CD14-positive monocyte (primary cell): ENCODE measurements at regions not wholly inside any gene's neighbourhood (a gene's known extent, or its start where the extent isn't known, plus 50 kb on each side); places are given as distances from the start of the nearest gene placed in this dataset.

Experiments
- DNase-seq, 3 donors: peaks; one replicate each; pipeline ENCODE4 v3.0.0-alpha.2; 2011 to 2022
- H2AFZ ChIP-seq: 2 replicates; pipeline ENCODE4 v1.6.0; 2012; ENCODE audit warnings: mild to moderate bottlenecking, low read depth, low read length, inconsistent platforms; ENCODE audit not compliant: insufficient read depth, poor library complexity, severe bottlenecking
- H3K27ac ChIP-seq, 2 donors: 1 replicate in 1 of 2; 2 replicates in 1 of 2; pipeline ENCODE4 v1.5.1; 2012 to 2013; ENCODE audit warnings: low read length in 2 of 2, control low read depth in 1 of 2, inconsistent platforms in 1 of 2, low read depth in 1 of 2, mild to moderate bottlenecking in 1 of 2
- H3K27me3 ChIP-seq, 2 donors: one replicate each; pipeline versions ENCODE4 v1.6.0 to v1.6.1; 2011 to 2013; ENCODE audit warnings: low read length in 2 of 2; ENCODE audit not compliant: control insufficient read depth in 2 of 2, insufficient read depth in 2 of 2
- H3K36me3 ChIP-seq, 2 donors: replicated peaks in 1 of 2; 1 replicate in 1 of 2; 2 replicates in 1 of 2; pipeline versions ENCODE4 v1.5.1 to v1.6.1; 2012 to 2013; ENCODE audit warnings: low read length in 2 of 2, control low read depth in 1 of 2, inconsistent platforms in 1 of 2, mild to moderate bottlenecking in 1 of 2; ENCODE audit not compliant: insufficient read depth in 2 of 2, control insufficient read depth in 1 of 2
- H3K4me1 ChIP-seq, 2 donors: 1 replicate in 1 of 2; 2 replicates in 1 of 2; pipeline versions ENCODE4 v1.5.1 to v1.6.1; 2012 to 2013; ENCODE audit warnings: low read length in 2 of 2, control low read depth in 1 of 2, inconsistent platforms in 1 of 2, mild to moderate bottlenecking in 1 of 2, moderate library complexity in 1 of 2; ENCODE audit not compliant: insufficient read depth in 2 of 2, control insufficient read depth in 1 of 2
- H3K4me2 ChIP-seq: replicated peaks from 2 replicates; pipeline ENCODE3; 2012; ENCODE audit warnings: low read length, moderate library complexity, mild to moderate bottlenecking; ENCODE audit not compliant: poor library complexity, severe bottlenecking; ENCODE audit errors: extremely low read depth
- H3K4me3 ChIP-seq, 3 experiments: fragments of 200-600 bp in 1 of 3; sonication (generic) in 1 of 3; replicated peaks in 1 of 3; 1 replicate in 2 of 3; 2 replicates in 1 of 3; pipeline ENCODE4 v1.5.1; 2011 to 2013; ENCODE audit warnings: low read length in 3 of 3, mild to moderate bottlenecking in 3 of 3, control low read depth in 2 of 3, low read depth in 2 of 3, inconsistent platforms in 1 of 3, moderate library complexity in 1 of 3
- H3K79me2 ChIP-seq: 2 replicates; pipeline ENCODE4 v1.6.0; 2012; ENCODE audit warnings: mild to moderate bottlenecking, control low read depth, inconsistent platforms, low read length, moderate library complexity; ENCODE audit not compliant: insufficient read depth
- H3K9ac ChIP-seq: 2 replicates; pipeline ENCODE4 v1.6.0; 2017; ENCODE audit warnings: low read length, mild to moderate bottlenecking; ENCODE audit not compliant: insufficient read depth, poor library complexity, severe bottlenecking
- H3K9me3 ChIP-seq, 2 donors: replicated peaks in 1 of 2; 1 replicate in 1 of 2; 2 replicates in 1 of 2; pipeline versions ENCODE4 v1.5.1 to v1.6.1; 2012 to 2013; ENCODE audit warnings: low read length in 2 of 2, control low read depth in 1 of 2; ENCODE audit not compliant: control insufficient read depth in 1 of 2, insufficient read depth in 1 of 2
- H4K20me1 ChIP-seq: 2 replicates; pipeline ENCODE4 v1.6.0; 2012; ENCODE audit warnings: mild to moderate bottlenecking, low read length, control low read depth, moderate library complexity; ENCODE audit not compliant: insufficient read depth
- H3K27ac Mint-ChIP-seq, 7 donors: one replicate each; pipeline ENCODE4 v1.8.0; 2020; ENCODE audit warnings: mild to moderate bottlenecking in 7 of 7, mixed read lengths in 7 of 7, moderate library complexity in 6 of 7, inconsistent platforms in 2 of 7
- H3K27me3 Mint-ChIP-seq, 3 donors: one replicate each; pipeline ENCODE4 v1.8.0; 2021 to 2022; ENCODE audit warnings: low read depth in 3 of 3, mild to moderate bottlenecking in 3 of 3, mixed read lengths in 3 of 3, moderate library complexity in 3 of 3, inconsistent platforms in 1 of 3
- H3K36me3 Mint-ChIP-seq, 2 donors: one replicate each; pipeline ENCODE4 v1.8.0; 2020; ENCODE audit warnings: mixed read lengths in 2 of 2, inconsistent platforms in 1 of 2, mild to moderate bottlenecking in 1 of 2
- H3K4me1 Mint-ChIP-seq: one replicate; pipeline ENCODE4 v1.8.0; 2020; ENCODE audit warnings: mild to moderate bottlenecking, mixed read lengths
- H3K4me3 Mint-ChIP-seq, 2 donors: one replicate each; pipeline ENCODE4 v1.8.0; 2020; ENCODE audit warnings: mild to moderate bottlenecking in 2 of 2, mixed read lengths in 2 of 2, moderate library complexity in 1 of 2
- H3K9me3 Mint-ChIP-seq, 7 donors: one replicate each; pipeline ENCODE4 v1.8.0; 2020 to 2022; ENCODE audit warnings: mixed read lengths in 7 of 7, mild to moderate bottlenecking in 6 of 7, moderate library complexity in 6 of 7, inconsistent platforms in 2 of 7
- WGBS: methylation state at CpG from one replicate; pipeline ENCODE4 v1.1.5; 2013; ENCODE audit warnings: missing lambda C conversion rate; ENCODE audit not compliant: insufficient coverage; 5-methylcytosine and 5-hydroxymethylcytosine counted together
- intact Hi-C, 2 donors: fragments of 100-400 bp; cut with micrococcal nuclease; formaldehyde crosslinking; loops; one replicate each; pipeline versions ENCODE4 v1.15.0 to v1.15.1; 2023
- TF ChIP-seq, protein P1 (sequence below): fragments of 200-600 bp; IDR thresholded peaks from one replicate; pipeline ENCODE4 v1.8.0; 2022; ENCODE audit warnings: antibody characterized with exemption, mild to moderate bottlenecking

GRCh38 chrX:1051421-1051820 lies 161.0 kb downstream of the CRLF2 start:
- no CpG with 5 or more reads among the region's 1 CpG for WGBS
- Mint-ChIP-seq H3K36me3 (no peaks in the 10 kb centered on the region), H3K27ac (no peak overlapping the region), H3K9me3 (peaks cover 0 to 22% (median 17%) of the 10 kb centered on the region in 7 donors), H3K4me3 (no peak overlapping the region), H3K27me3 (peaks cover 4 to 6% (median 5%) of the 10 kb centered on the region in 3 donors), H3K4me1 (no peaks in the 10 kb centered on the region)
- Histone ChIP-seq H3K36me3 (no peaks in the 10 kb centered on the region), H3K4me2 (no peak overlapping the region), H3K79me2 (no peaks in the 10 kb centered on the region), H4K20me1 (no peaks in the 10 kb centered on the region), H3K4me1 (no peaks in the 10 kb centered on the region), H3K9ac (no peak overlapping the region), H3K27me3 (no peaks in the 10 kb centered on the region), H3K27ac (no peak overlapping the region), H2AFZ (no peak overlapping the region), H3K9me3 (peaks cover 0 to 28% of the 10 kb centered on the region in 2 donors), H3K4me3 (no peak overlapping the region)
- no peak for DNase-seq
- TF ChIP-seq, protein P1, sequence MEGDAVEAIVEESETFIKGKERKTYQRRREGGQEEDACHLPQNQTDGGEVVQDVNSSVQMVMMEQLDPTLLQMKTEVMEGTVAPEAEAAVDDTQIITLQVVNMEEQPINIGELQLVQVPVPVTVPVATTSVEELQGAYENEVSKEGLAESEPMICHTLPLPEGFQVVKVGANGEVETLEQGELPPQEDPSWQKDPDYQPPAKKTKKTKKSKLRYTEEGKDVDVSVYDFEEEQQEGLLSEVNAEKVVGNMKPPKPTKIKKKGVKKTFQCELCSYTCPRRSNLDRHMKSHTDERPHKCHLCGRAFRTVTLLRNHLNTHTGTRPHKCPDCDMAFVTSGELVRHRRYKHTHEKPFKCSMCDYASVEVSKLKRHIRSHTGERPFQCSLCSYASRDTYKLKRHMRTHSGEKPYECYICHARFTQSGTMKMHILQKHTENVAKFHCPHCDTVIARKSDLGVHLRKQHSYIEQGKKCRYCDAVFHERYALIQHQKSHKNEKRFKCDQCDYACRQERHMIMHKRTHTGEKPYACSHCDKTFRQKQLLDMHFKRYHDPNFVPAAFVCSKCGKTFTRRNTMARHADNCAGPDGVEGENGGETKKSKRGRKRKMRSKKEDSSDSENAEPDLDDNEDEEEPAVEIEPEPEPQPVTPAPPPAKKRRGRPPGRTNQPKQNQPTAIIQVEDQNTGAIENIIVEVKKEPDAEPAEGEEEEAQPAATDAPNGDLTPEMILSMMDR: no peak
- intact Hi-C loops: no loop called here

DNA sequence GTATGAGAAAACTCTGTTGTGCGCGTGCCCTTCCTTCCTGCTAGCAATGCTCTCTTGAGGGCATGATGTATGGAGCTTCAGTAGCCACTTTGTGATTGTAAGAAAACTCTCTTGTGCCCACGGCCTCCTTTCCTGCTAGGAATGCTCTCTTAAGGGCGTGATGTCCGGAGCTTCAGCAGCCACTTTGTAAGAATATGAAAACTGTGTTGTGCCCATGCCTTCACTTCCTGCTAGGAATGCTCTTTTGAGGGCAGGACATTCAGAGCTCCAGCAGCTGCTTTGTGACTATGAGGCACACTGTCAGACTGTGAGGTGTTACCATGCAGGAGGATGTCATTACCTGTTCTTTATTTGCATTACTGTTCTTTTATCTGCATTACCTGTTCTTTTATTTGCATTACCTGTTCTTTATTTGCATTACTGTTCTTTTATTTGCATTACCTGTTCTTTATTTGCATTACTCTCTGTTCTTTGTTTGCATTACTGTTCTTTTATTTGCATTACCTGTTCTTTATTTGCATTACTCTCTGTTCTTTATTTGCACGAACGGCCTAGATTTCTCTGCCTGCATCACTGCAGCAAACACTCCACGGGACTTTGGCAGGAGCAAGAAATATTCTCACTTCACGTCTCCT lies 166.7 kb downstream of the CRLF2 start:
- intact Hi-C loops: no loop called here
- TF ChIP-seq, protein P1: no peak
- Histone ChIP-seq H2AFZ (no peak overlapping the region), H3K9me3 (peaks cover 10 to 12% of the 10 kb centered on the region in 2 donors), H3K4me1 (no peaks in the 10 kb centered on the region), H3K36me3 (no peaks in the 10 kb centered on the region), H3K27me3 (no peaks in the 10 kb centered on the region), H4K20me1 (no peaks in the 10 kb centered on the region), H3K79me2 (no peaks in the 10 kb centered on the region), H3K27ac (no peak overlapping the region), H3K4me2 (no peak overlapping the region), H3K4me3 (no peak overlapping the region), H3K9ac (no peak overlapping the region)
- WGBS: 96% methylated on average over 4 of the region's 9 CpGs
- Mint-ChIP-seq H3K27ac (no peak overlapping the region), H3K4me1 (no peaks in the 10 kb centered on the region), H3K4me3 (no peak overlapping the region), H3K36me3 (no peaks in the 10 kb centered on the region), H3K27me3 (peaks cover 6 to 9% (median 9%) of the 10 kb centered on the region in 3 donors), H3K9me3 (peaks cover 4 to 22% (median 13%) of the 10 kb centered on the region in 7 donors)
- no peak for DNase-seq
